ENCODE measurements at regions not wholly inside any gene's neighbourhood (a gene's known extent, or its start where the extent isn't known, plus 50 kb on each side); places are given as distances from the start of the nearest gene placed in this dataset.

- Histone ChIP-seq H3K27me3 (no peaks in the 10 kb centered on the region), H3K27ac (no peak overlapping the region), H3K36me3 (no peaks in the 10 kb centered on the region), H3K4me1 (ENCODE audit: insufficient read depth) (no peaks in the 10 kb centered on the region), H3K4me3 (no peak overlapping the region), H3K9me3 (no peaks in the 10 kb centered on the region)
- no peak for DNase-seq
- TF ChIP-seq EP300 (IDR thresholded peaks at IDR 0.05) (no peak), CTCF (IDR thresholded peaks at IDR 0.05) (no peak), POLR2A (IDR thresholded peaks at IDR 0.05) (no peak)
- intact Hi-C loops (cut with DNase I) = no loop called here
- 69 to 79% (median 76%) methylated on average over 4 of the region's 4 CpGs for WGBS, 3 donors
Measured at GRCh38 chr7:84941936-84942335, 244.9 kb downstream of the SEMA3D start.

- no peak for TF ChIP-seq CTCF (IDR thresholded peaks at IDR 0.05)
- TF ChIP-seq EP300 (IDR thresholded peaks at IDR 0.05) = no peak
- TF ChIP-seq POLR2A (IDR thresholded peaks at IDR 0.05) = no peak
- intact Hi-C loops (cut with DNase I) = no loop called here
- H3K9me3 ChIP-seq = no peaks in the 10 kb centered on the region
- no peaks in the 10 kb centered on the region for H3K36me3 ChIP-seq
- H3K27ac ChIP-seq = no peak overlapping the region
- H3K4me1 ChIP-seq (ENCODE audit: insufficient read depth) = no peaks in the 10 kb centered on the region
- no peaks in the 10 kb centered on the region for H3K27me3 ChIP-seq
- 58 to 74% (median 61%) methylated on average over 1 of the region's 1 CpG for WGBS, 3 donors
- H3K4me3 ChIP-seq = no peak overlapping the region
- DNase-seq = no peak
Measured at GRCh38 chr7:84941291-84941690, 245.6 kb downstream of the SEMA3D start.

- Histone ChIP-seq H3K27ac (no peak overlapping the region), H3K9me3 (no peaks in the 10 kb centered on the region), H3K27me3 (no peaks in the 10 kb centered on the region), H3K36me3 (no peaks in the 10 kb centered on the region), H3K4me3 (no peak overlapping the region), H3K4me1 (ENCODE audit: insufficient read depth) (no peaks in the 10 kb centered on the region)
- no peak for DNase-seq
- WGBS, 3 donors = 94 to 98% (median 95%) methylated on average over 32 of the region's 32 CpGs
- TF ChIP-seq EP300 (IDR thresholded peaks at IDR 0.05) (no peak), POLR2A (IDR thresholded peaks at IDR 0.05) (no peak), CTCF (IDR thresholded peaks at IDR 0.05) (no peak)
- intact Hi-C loops (cut with DNase I) = no loop called here
Measured at GRCh38 chr7:84939888-84940287, 247.0 kb downstream of the SEMA3D start.

GRCh38 chr7:84939442-84939841 lies 247.4 kb downstream of the SEMA3D start:
- intact Hi-C loops (cut with DNase I) = no loop called here
- Histone ChIP-seq H3K4me3 (no peak overlapping the region), H3K27me3 (no peaks in the 10 kb centered on the region), H3K4me1 (ENCODE audit: insufficient read depth) (no peaks in the 10 kb centered on the region), H3K27ac (no peak overlapping the region), H3K9me3 (no peaks in the 10 kb centered on the region), H3K36me3 (no peaks in the 10 kb centered on the region)
- DNase-seq = no peak
- 93 to 97% (median 96%) methylated on average over 7 of the region's 7 CpGs for WGBS, 3 donors
- TF ChIP-seq POLR2A (IDR thresholded peaks at IDR 0.05) = no peak
- no peak for TF ChIP-seq EP300 (IDR thresholded peaks at IDR 0.05)
- TF ChIP-seq CTCF (IDR thresholded peaks at IDR 0.05) = no peak

- no peak for DNase-seq
- H3K9me3 ChIP-seq = no peaks in the 10 kb centered on the region
- 81 to 88% (median 87%) methylated on average over 3 of the region's 3 CpGs for WGBS, 3 donors
- intact Hi-C loops (cut with DNase I) = no loop called here
- no peaks in the 10 kb centered on the region for H3K4me1 ChIP-seq (ENCODE audit: insufficient read depth)
- H3K27ac ChIP-seq = no peak overlapping the region
- TF ChIP-seq CTCF (IDR thresholded peaks at IDR 0.05) = no peak
- no peak for TF ChIP-seq EP300 (IDR thresholded peaks at IDR 0.05)
- no peak for TF ChIP-seq POLR2A (IDR thresholded peaks at IDR 0.05)
- no peaks in the 10 kb centered on the region for H3K36me3 ChIP-seq
- no peak overlapping the region for H3K4me3 ChIP-seq
- no peaks in the 10 kb centered on the region for H3K27me3 ChIP-seq
Measured at GRCh38 chr7:84924353-84924752, 262.5 kb downstream of the SEMA3D start.

Measured in ovary (tissue), 7 donors.